ENCODE measurements at regions not wholly inside any gene's neighbourhood (a gene's known extent, or its start where the extent isn't known, plus 50 kb on each side); places are given as distances from the start of the nearest gene placed in this dataset.

DNA sequence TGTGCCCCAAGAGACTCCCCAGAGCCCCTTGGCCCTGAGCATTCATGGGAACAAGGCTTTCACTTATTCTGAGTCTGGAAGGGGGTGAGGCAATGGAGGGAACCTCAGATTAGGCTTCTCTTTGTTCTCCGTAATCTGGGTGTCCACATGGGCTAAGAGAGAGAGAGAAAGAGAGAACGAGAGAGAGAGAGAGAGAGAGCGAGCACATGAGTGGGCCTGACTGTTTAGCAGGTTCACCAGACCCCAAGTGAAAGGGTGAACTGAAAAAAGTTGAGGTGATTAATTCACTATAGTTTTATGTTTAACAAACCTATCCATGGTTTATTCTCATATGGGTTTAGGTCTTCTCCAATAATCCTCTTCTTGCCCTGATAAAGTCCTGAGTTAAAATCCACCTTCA is 183.4 kb upstream of the VASH1 start:
- ATAC-seq (ENCODE audit: low read depth in 2 of 2) (no peak), DNase-seq (no peak)
- Mint-ChIP-seq H3K4me3 (no peak overlapping the region), H3K9me3 (peaks cover 0 to 3% (median 0%) of the 10 kb centered on the region in 7 donors), H3K27me3 (no peaks in the 10 kb centered on the region), H3K36me3 (no peaks in the 10 kb centered on the region), H3K4me1 (no peaks in the 10 kb centered on the region), H3K27ac (no peak overlapping the region)
- Histone ChIP-seq H3K27ac (ENCODE audit: insufficient read depth, low read length, poor library complexity, severe bottlenecking) (no peak overlapping the region), H3K9me3 (ENCODE audit: control insufficient read depth in 2 of 2, low read length in 2 of 2) (no peaks in the 10 kb centered on the region), H3K36me3 (ENCODE audit: control insufficient read depth, insufficient read depth, low read length) (no peaks in the 10 kb centered on the region), H3K4me1 (ENCODE audit: control insufficient read depth, insufficient read depth, low read length, poor library complexity, severe bottlenecking) (no peaks in the 10 kb centered on the region), H3K27me3 (ENCODE audit: control insufficient read depth, insufficient read depth, low read length) (peaks cover 3% of the 10 kb centered on the region), H3K4me3 (ENCODE audit: low read depth, low read length) (no peak overlapping the region)

DNA sequence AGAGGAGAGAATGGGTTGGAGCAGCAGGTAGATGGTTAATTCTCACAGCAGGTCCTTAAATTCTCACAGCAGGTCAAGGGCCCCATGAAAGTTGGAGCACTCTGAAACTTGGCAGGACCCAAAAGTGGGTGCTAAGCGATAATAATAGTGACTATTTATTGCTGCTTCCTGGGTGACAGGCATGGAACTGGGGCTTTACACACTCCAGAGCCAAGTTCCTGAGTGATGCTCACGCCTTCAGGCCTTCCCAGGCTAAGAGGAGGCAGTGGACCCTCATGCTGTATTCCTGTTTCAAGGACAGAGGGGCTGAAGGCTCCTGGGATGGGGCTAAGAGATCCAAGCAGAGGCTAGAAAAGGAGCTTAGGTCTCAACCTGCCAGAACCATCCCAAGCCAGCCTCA is 180.9 kb upstream of the VASH1 start:
- Histone ChIP-seq H3K4me3 (ENCODE audit: low read depth, low read length) (no peak overlapping the region), H3K27ac (ENCODE audit: insufficient read depth, low read length, poor library complexity, severe bottlenecking) (no peak overlapping the region), H3K36me3 (ENCODE audit: control insufficient read depth, insufficient read depth, low read length) (no peaks in the 10 kb centered on the region), H3K9me3 (ENCODE audit: control insufficient read depth in 2 of 2, low read length in 2 of 2) (no peaks in the 10 kb centered on the region), H3K27me3 (ENCODE audit: control insufficient read depth, insufficient read depth, low read length) (no peaks in the 10 kb centered on the region), H3K4me1 (ENCODE audit: control insufficient read depth, insufficient read depth, low read length, poor library complexity, severe bottlenecking) (no peaks in the 10 kb centered on the region)
- no peaks in the 10 kb centered on the region for H3K36me3 Mint-ChIP-seq
- no peak overlapping the region for H3K27ac Mint-ChIP-seq
- H3K4me1 Mint-ChIP-seq: peaks cover 0 to 6% (median 4%) of the 10 kb centered on the region in 4 donors
- DNase-seq (no peak), ATAC-seq (ENCODE audit: low read depth in 2 of 2) (no peak)
- no peaks in the 10 kb centered on the region for H3K27me3 Mint-ChIP-seq
- H3K4me3 Mint-ChIP-seq: no peak overlapping the region
- peaks cover 0 to 4% (median 0%) of the 10 kb centered on the region in 7 donors for H3K9me3 Mint-ChIP-seq

DNA sequence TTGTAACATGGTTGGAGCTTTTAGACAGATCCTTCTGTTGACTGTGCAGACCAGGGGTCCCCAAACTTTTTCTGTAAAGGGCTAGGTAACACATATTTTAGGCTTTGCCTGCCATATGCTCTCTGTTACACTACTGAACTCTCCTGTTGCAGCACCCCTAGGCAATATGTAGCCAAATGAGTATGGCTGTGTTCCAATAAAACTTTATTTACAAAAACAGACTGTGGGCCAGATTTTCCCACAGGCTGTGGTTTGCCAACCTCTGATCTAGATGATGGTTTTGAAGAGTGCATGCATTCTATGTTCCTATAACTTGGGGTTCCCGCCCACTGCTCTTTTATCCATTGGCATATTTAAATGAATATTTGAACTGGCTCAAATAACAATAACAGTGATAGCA is 180.3 kb upstream of the VASH1 start:
- DNase-seq: no peak
- Histone ChIP-seq H3K36me3 (ENCODE audit: control insufficient read depth, insufficient read depth, low read length) (no peaks in the 10 kb centered on the region), H3K27ac (ENCODE audit: insufficient read depth, low read length, poor library complexity, severe bottlenecking) (no peak overlapping the region), H3K4me1 (ENCODE audit: control insufficient read depth, insufficient read depth, low read length, poor library complexity, severe bottlenecking) (no peaks in the 10 kb centered on the region), H3K9me3 (ENCODE audit: control insufficient read depth in 2 of 2, low read length in 2 of 2) (no peaks in the 10 kb centered on the region), H3K4me3 (ENCODE audit: low read depth, low read length) (no peak overlapping the region), H3K27me3 (ENCODE audit: control insufficient read depth, insufficient read depth, low read length) (no peaks in the 10 kb centered on the region)
- no peak overlapping the region for H3K27ac Mint-ChIP-seq
- no peak overlapping the region for H3K4me3 Mint-ChIP-seq
- H3K27me3 Mint-ChIP-seq: no peaks in the 10 kb centered on the region
- H3K36me3 Mint-ChIP-seq: no peaks in the 10 kb centered on the region
- ATAC-seq (ENCODE audit: low read depth in 2 of 2): no peak
- peaks cover 0 to 6% (median 4%) of the 10 kb centered on the region in 4 donors for H3K4me1 Mint-ChIP-seq
- peaks cover 0 to 4% (median 0%) of the 10 kb centered on the region in 7 donors for H3K9me3 Mint-ChIP-seq

DNA sequence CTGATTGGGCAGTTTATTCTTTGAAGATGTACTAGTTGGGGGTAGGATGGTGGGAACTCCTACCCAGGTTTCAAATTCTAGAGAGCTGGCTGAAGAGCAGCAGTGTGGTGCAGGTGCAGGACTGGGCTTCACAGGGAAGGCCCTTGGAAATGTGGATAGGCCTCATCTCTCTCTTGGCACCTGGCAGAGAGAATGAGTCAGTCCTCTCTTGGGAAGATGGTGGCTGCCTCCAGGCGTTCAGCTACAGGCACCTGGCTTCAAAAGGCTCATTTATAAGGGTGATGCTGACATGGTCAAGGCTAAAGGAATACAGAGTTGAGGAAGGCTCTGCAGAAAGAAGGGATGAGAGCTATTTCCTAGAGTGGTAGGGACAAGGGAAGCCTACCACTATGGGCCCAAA is 179.7 kb upstream of the VASH1 start:
- no peak overlapping the region for H3K4me3 Mint-ChIP-seq
- no peaks in the 10 kb centered on the region for H3K27me3 Mint-ChIP-seq
- H3K4me1 Mint-ChIP-seq: peaks cover 0 to 6% (median 4%) of the 10 kb centered on the region in 4 donors
- H3K27ac Mint-ChIP-seq: no peak overlapping the region
- Histone ChIP-seq H3K9me3 (ENCODE audit: control insufficient read depth in 2 of 2, low read length in 2 of 2) (no peaks in the 10 kb centered on the region), H3K27ac (ENCODE audit: insufficient read depth, low read length, poor library complexity, severe bottlenecking) (no peak overlapping the region), H3K36me3 (ENCODE audit: control insufficient read depth, insufficient read depth, low read length) (no peaks in the 10 kb centered on the region), H3K4me1 (ENCODE audit: control insufficient read depth, insufficient read depth, low read length, poor library complexity, severe bottlenecking) (no peaks in the 10 kb centered on the region), H3K27me3 (ENCODE audit: control insufficient read depth, insufficient read depth, low read length) (no peaks in the 10 kb centered on the region), H3K4me3 (ENCODE audit: low read depth, low read length) (no peak overlapping the region)
- ATAC-seq (ENCODE audit: low read depth in 2 of 2) (no peak), DNase-seq (no peak)
- no peaks in the 10 kb centered on the region for H3K36me3 Mint-ChIP-seq
- H3K9me3 Mint-ChIP-seq: peaks cover 0 to 4% (median 0%) of the 10 kb centered on the region in 7 donors

DNA sequence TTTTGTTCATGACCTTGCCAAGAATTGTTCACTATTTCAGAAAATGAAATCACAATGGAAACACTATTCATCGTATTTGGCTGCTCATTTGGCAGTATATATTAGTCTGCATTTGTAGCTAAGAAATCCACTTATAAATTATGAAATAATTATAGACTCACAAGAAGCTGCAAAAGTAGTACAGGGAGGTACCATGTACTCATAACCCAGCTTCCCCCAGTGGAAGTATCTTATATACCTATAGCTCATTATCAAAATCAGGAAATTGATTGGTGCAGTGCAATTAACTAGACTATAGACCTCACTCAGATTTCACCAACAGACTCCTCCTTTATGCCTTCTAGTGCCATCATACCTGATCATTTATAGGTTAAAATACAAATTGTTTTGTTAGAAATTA is 178.8 kb upstream of the VASH1 start:
- H3K4me3 ChIP-seq (ENCODE audit: low read depth, low read length): no peak overlapping the region
- H3K4me1 ChIP-seq (ENCODE audit: control insufficient read depth, insufficient read depth, low read length, poor library complexity, severe bottlenecking): no peaks in the 10 kb centered on the region
- Mint-ChIP-seq H3K4me3 (no peak overlapping the region), H3K27me3 (no peaks in the 10 kb centered on the region), H3K27ac (no peak overlapping the region), H3K36me3 (no peaks in the 10 kb centered on the region), H3K4me1 (peaks cover 0 to 6% (median 4%) of the 10 kb centered on the region in 4 donors), H3K9me3 (peaks cover 0 to 4% (median 0%) of the 10 kb centered on the region in 7 donors)
- ATAC-seq (ENCODE audit: low read depth in 2 of 2): no peak
- no peaks in the 10 kb centered on the region for H3K27me3 ChIP-seq (ENCODE audit: control insufficient read depth, insufficient read depth, low read length)
- DNase-seq: no peak
- H3K36me3 ChIP-seq (ENCODE audit: control insufficient read depth, insufficient read depth, low read length): no peaks in the 10 kb centered on the region
- H3K9me3 ChIP-seq (ENCODE audit: control insufficient read depth in 2 of 2, low read length in 2 of 2): no peaks in the 10 kb centered on the region
- no peak overlapping the region for H3K27ac ChIP-seq (ENCODE audit: insufficient read depth, low read length, poor library complexity, severe bottlenecking)

DNA sequence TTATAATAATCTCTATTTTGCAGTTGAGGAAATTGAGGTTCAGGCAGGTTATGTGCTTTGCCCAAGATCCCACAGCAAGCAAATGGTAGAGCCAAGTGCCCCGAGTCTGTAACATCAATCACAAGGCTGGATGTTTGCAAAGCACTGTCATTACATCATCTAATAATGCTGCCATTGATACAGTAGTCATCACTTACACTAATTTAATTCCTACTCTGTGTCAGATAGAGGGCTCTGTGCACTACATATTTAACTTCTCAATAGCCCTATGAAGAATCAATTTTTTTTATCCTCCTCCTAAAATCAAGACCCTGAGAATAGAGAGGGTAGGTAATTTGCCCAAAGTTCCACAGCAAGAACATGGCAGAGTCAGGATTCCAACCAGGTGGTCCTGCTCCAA is 178.1 kb upstream of the VASH1 start:
- no peaks in the 10 kb centered on the region for H3K36me3 Mint-ChIP-seq
- Histone ChIP-seq H3K27me3 (ENCODE audit: control insufficient read depth, insufficient read depth, low read length) (no peaks in the 10 kb centered on the region), H3K9me3 (ENCODE audit: control insufficient read depth in 2 of 2, low read length in 2 of 2) (no peaks in the 10 kb centered on the region), H3K4me3 (ENCODE audit: low read depth, low read length) (no peak overlapping the region), H3K4me1 (ENCODE audit: control insufficient read depth, insufficient read depth, low read length, poor library complexity, severe bottlenecking) (no peaks in the 10 kb centered on the region), H3K27ac (ENCODE audit: insufficient read depth, low read length, poor library complexity, severe bottlenecking) (no peak overlapping the region), H3K36me3 (ENCODE audit: control insufficient read depth, insufficient read depth, low read length) (no peaks in the 10 kb centered on the region)
- H3K27ac Mint-ChIP-seq: no peak overlapping the region
- DNase-seq (no peak), ATAC-seq (ENCODE audit: low read depth in 2 of 2) (no peak)
- H3K4me1 Mint-ChIP-seq: peaks cover 0 to 6% (median 4%) of the 10 kb centered on the region in 4 donors
- peaks cover 0 to 4% (median 0%) of the 10 kb centered on the region in 7 donors for H3K9me3 Mint-ChIP-seq
- no peaks in the 10 kb centered on the region for H3K27me3 Mint-ChIP-seq
- no peak overlapping the region for H3K4me3 Mint-ChIP-seq

DNA sequence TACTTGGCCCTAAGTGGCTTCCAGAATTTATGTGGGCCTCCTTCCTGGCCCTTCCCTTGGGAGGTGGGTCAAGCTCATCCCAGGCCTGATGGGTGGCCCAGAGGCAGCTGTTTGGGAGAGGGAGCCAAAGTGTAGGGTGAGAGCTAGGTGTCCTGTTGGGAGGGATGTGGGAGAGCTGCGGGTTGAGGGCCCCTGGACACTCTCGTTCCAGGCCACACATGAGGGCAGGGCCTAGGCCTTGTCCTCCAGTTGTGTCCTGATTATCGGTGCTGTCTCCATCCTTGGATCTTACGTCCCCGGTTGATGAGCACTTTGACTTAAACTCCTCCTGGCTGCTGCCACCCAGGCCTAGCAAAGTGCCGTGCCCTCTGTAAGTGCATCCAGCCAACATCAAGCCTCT is 177.5 kb upstream of the VASH1 start:
- Histone ChIP-seq H3K9me3 (ENCODE audit: control insufficient read depth in 2 of 2, low read length in 2 of 2) (no peaks in the 10 kb centered on the region), H3K27ac (ENCODE audit: insufficient read depth, low read length, poor library complexity, severe bottlenecking) (no peak overlapping the region), H3K4me3 (ENCODE audit: low read depth, low read length) (no peak overlapping the region), H3K36me3 (ENCODE audit: control insufficient read depth, insufficient read depth, low read length) (no peaks in the 10 kb centered on the region), H3K4me1 (ENCODE audit: control insufficient read depth, insufficient read depth, low read length, poor library complexity, severe bottlenecking) (no peaks in the 10 kb centered on the region), H3K27me3 (ENCODE audit: control insufficient read depth, insufficient read depth, low read length) (no peaks in the 10 kb centered on the region)
- H3K27ac Mint-ChIP-seq: no peak overlapping the region
- H3K4me1 Mint-ChIP-seq: peaks cover 0 to 6% (median 4%) of the 10 kb centered on the region in 4 donors
- no peak for DNase-seq
- ATAC-seq (ENCODE audit: low read depth in 2 of 2): no peak
- no peak overlapping the region for H3K4me3 Mint-ChIP-seq
- peaks cover 0 to 4% (median 0%) of the 10 kb centered on the region in 7 donors for H3K9me3 Mint-ChIP-seq
- H3K27me3 Mint-ChIP-seq: no peaks in the 10 kb centered on the region
- H3K36me3 Mint-ChIP-seq: no peaks in the 10 kb centered on the region

DNA sequence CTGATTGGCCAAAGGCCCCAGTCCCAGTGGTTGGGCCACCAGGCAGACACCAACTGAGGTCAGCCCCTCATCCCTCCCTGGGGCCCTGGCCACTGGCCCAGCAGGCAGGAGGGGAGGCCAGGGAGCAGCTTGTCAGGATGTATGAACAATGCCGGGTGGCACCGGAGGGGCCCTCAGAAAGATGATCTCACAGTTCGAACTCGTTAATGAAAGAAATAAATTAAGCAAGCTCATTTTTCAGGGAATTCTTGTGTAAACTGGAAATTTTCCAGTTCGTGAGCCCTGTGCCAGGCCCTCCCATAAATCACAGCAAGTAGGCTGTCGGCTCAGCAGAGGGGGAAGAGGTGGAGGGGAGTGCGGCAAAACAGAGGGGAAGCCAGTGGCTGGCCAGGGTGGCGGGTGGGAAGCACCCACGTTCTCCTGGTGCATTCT is 177.0 kb upstream of the VASH1 start:
- H3K27me3 Mint-ChIP-seq: no peaks in the 10 kb centered on the region
- H3K27ac Mint-ChIP-seq: peak overlapping the region in 1 of 3 donors; percentile 73
- H3K4me1 Mint-ChIP-seq: peaks cover 0 to 6% (median 4%) of the 10 kb centered on the region in 4 donors
- Histone ChIP-seq H3K4me1 (ENCODE audit: control insufficient read depth, insufficient read depth, low read length, poor library complexity, severe bottlenecking) (no peaks in the 10 kb centered on the region), H3K36me3 (ENCODE audit: control insufficient read depth, insufficient read depth, low read length) (no peaks in the 10 kb centered on the region), H3K4me3 (ENCODE audit: low read depth, low read length) (no peak overlapping the region), H3K27ac (ENCODE audit: insufficient read depth, low read length, poor library complexity, severe bottlenecking) (no peak overlapping the region), H3K27me3 (ENCODE audit: control insufficient read depth, insufficient read depth, low read length) (no peaks in the 10 kb centered on the region), H3K9me3 (ENCODE audit: control insufficient read depth in 2 of 2, low read length in 2 of 2) (no peaks in the 10 kb centered on the region)
- H3K4me3 Mint-ChIP-seq: peak overlapping the region in 1 of 4 donors; percentile 66
- ATAC-seq (ENCODE audit: low read depth in 2 of 2) (no peak), DNase-seq (no peak)
- H3K9me3 Mint-ChIP-seq: peaks cover 0 to 4% (median 0%) of the 10 kb centered on the region in 7 donors
- no peaks in the 10 kb centered on the region for H3K36me3 Mint-ChIP-seq

All from CD4-positive, CD25-positive, alpha-beta regulatory T cell (primary cell).